SK-N-SH (cell line): ENCODE measurements at regions not wholly inside any gene's neighbourhood (a gene's known extent, or its start where the extent isn't known, plus 50 kb on each side); places are given as distances from the start of the nearest gene placed in this dataset.

ENCODE experiments used
- CTCF ChIA-PET: fragments of 300-600, 350-600 bp; formaldehyde crosslinking; extraction: SDS; loops from one replicate; lab custom pipeline; 2021; lab: Yijun Ruan, JAX
- POLR2A ChIA-PET: fragments of 350-600 bp; sonication (Branson Sonifier 250); formaldehyde crosslinking; extraction: SDS; loops from one replicate; lab custom pipeline; 2020; ENCODE audit warnings: antibody characterized with exemption, inconsistent platforms; lab: Yijun Ruan, JAX
- DNase-seq: peaks from one replicate; pipeline ENCODE4 v3.0.0; 2012
- H2AFZ ChIP-seq: fragments of 200-600 bp; sonication (generic); 2 replicates; pipeline ENCODE4 v1.8.1; 2016; ENCODE audit warnings: antibody characterized with exemption, mild to moderate bottlenecking, low read depth
- H3F3A ChIP-seq: fragments of 200-600 bp; sonication (generic); replicated peaks from 2 replicates; pipeline ENCODE3; 2016; ENCODE audit warnings: antibody characterized with exemption, mild to moderate bottlenecking; ENCODE audit not compliant: insufficient read depth
- H3K27ac ChIP-seq, 2 experiments: fragments of 200-500 bp in 1 of 2; fragments of 200-600 bp in 1 of 2; sonication (Bioruptor generic) in 1 of 2; sonication (generic), shearing (Covaris generic) in 1 of 2; 2 replicates each; pipeline versions ENCODE4 v1.5.1 to v1.6.1; 2014 to 2016; ENCODE audit warnings: low read depth in 2 of 2, inconsistent platforms in 1 of 2, low read length in 1 of 2, mild to moderate bottlenecking in 1 of 2, mixed read lengths in 1 of 2
- H3K27me3 ChIP-seq: fragments of 200-600 bp; sonication (generic), shearing (Covaris generic); 2 replicates; pipeline ENCODE4 v1.6.1; 2016; ENCODE audit warnings: mixed run types; ENCODE audit not compliant: insufficient read depth
- H3K36me3 ChIP-seq, 2 experiments: fragments of 200-500 bp in 1 of 2; fragments of 200-600 bp in 1 of 2; sonication (Bioruptor generic) in 1 of 2; sonication (generic) in 1 of 2; replicated peaks in 1 of 2; 2 replicates each; pipeline versions ENCODE3 to v1.5.1; 2014 to 2016; ENCODE audit warnings: low read length in 1 of 2, mild to moderate bottlenecking in 1 of 2; ENCODE audit not compliant: insufficient read depth in 2 of 2, control insufficient read depth in 1 of 2
- H3K4me1 ChIP-seq, 2 experiments: fragments of 200-500 bp in 1 of 2; fragments of 200-600 bp in 1 of 2; sonication (Bioruptor generic) in 1 of 2; sonication (generic), shearing (Covaris generic) in 1 of 2; 2 replicates each; pipeline versions ENCODE4 v1.5.1 to v1.6.1; 2014 to 2016; ENCODE audit warnings: low read depth in 1 of 2, low read length in 1 of 2, mixed run types in 1 of 2; ENCODE audit not compliant: insufficient read depth in 2 of 2, control insufficient read depth in 1 of 2
- H3K4me2 ChIP-seq: fragments of 200-600 bp; sonication (generic), shearing (Covaris generic); 2 replicates; pipeline ENCODE4 v1.6.1; 2017; ENCODE audit warnings: mixed run types
- H3K4me3 ChIP-seq, 2 experiments: fragments of 200-500 bp in 1 of 2; fragments of 200-600 bp in 1 of 2; sonication (Bioruptor generic) in 1 of 2; sonication (generic), shearing (Covaris generic) in 1 of 2; 2 replicates each; pipeline versions ENCODE4 v1.5.1 to v1.8.1; 2014 to 2016; ENCODE audit warnings: low read depth in 2 of 2, inconsistent platforms in 1 of 2, low read length in 1 of 2, mild to moderate bottlenecking in 1 of 2, mixed read lengths in 1 of 2, moderate library complexity in 1 of 2
- H3K79me2 ChIP-seq: fragments of 200-600 bp; sonication (generic); 2 replicates; pipeline ENCODE4 v1.8.1; 2017; ENCODE audit warnings: mild to moderate bottlenecking; ENCODE audit not compliant: insufficient read depth
- H3K9ac ChIP-seq: fragments of 200-600 bp; sonication (generic); 2 replicates; pipeline ENCODE4 v1.6.1; 2017; ENCODE audit warnings: mixed run types
- H3K9me2 ChIP-seq: fragments of 200-600 bp; sonication (generic); 2 replicates; pipeline ENCODE4 v1.6.1; 2017; ENCODE audit warnings: mixed run types
- H3K9me3 ChIP-seq: fragments of 200-600 bp; sonication (generic); 2 replicates; pipeline ENCODE4 v1.6.1; 2017; ENCODE audit warnings: mixed run types, mild to moderate bottlenecking, moderate library complexity
- H4K20me1 ChIP-seq: fragments of 200-600 bp; sonication (generic); 2 replicates; pipeline ENCODE4 v1.6.1; 2017; ENCODE audit warnings: mild to moderate bottlenecking, mixed run types; ENCODE audit not compliant: insufficient read depth
- CHD2 ChIP-seq: fragments of 150-350 bp; IDR thresholded peaks from 2 replicates; pipeline ENCODE4 v1.6.1; 2018; ENCODE audit warnings: low read length; ENCODE audit not compliant: partially characterized antibody
- CTCF ChIP-seq: fragments of 200-600 bp; sonication (generic); IDR thresholded peaks from 2 replicates; pipeline ENCODE4 v1.6.1; 2017; ENCODE audit warnings: antibody characterized with exemption, mild to moderate bottlenecking, moderate library complexity
- EP300 ChIP-seq, 2 experiments: IDR thresholded peaks; 2 replicates each; pipeline versions ENCODE4 v1.4.0 to v1.6.1; 2012; ENCODE audit warnings: borderline replicate concordance in 1 of 2, low read depth in 1 of 2, low read length in 1 of 2
- EZH2phosphoT487 ChIP-seq: fragments of 200-600 bp; sonication (generic); IDR thresholded peaks from 2 replicates; pipeline ENCODE4 v1.6.1; 2017; ENCODE audit warnings: low read depth, mixed run types, mild to moderate bottlenecking, antibody characterized with exemption, moderate library complexity, borderline replicate concordance
- FOXM1 ChIP-seq: IDR thresholded peaks from 2 replicates; pipeline ENCODE4 v1.4.0; 2012; ENCODE audit warnings: low read depth, mild to moderate bottlenecking
- GABPA ChIP-seq: IDR thresholded peaks from 2 replicates; pipeline ENCODE4 v1.4.0; 2012; ENCODE audit warnings: low read depth, mild to moderate bottlenecking
- GATA2 ChIP-seq: sonication (generic); formaldehyde crosslinking; IDR thresholded peaks from 2 replicates; pipeline ENCODE4 v1.5.0; 2020; ENCODE audit warnings: mild to moderate bottlenecking, missing genetic modification reagents
- JUND ChIP-seq: IDR thresholded peaks from 2 replicates; pipeline ENCODE4 v1.4.0; 2012
- MAX ChIP-seq: IDR thresholded peaks from 2 replicates; pipeline ENCODE4 v1.4.0; 2012; ENCODE audit warnings: low read depth
- PBX3 ChIP-seq: IDR thresholded peaks from 2 replicates; pipeline ENCODE4; 2012
- RFX5 ChIP-seq: IDR thresholded peaks from 2 replicates; pipeline ENCODE4 v1.6.1; 2012; ENCODE audit warnings: mild to moderate bottlenecking, improper control_type of control experiment, low read length
- SIN3A ChIP-seq: IDR thresholded peaks from 2 replicates; pipeline ENCODE4 v1.6.1; 2012; ENCODE audit warnings: low read depth, mild to moderate bottlenecking, low read length, moderate library complexity, borderline replicate concordance
- TCF12 ChIP-seq: IDR thresholded peaks from 2 replicates; pipeline ENCODE4 v1.4.0; 2012
- ZBTB33 ChIP-seq: IDR thresholded peaks from 2 replicates; pipeline ENCODE4 v1.4.0; 2012; ENCODE audit warnings: low read depth, borderline replicate concordance
- WGBS: methylation state at CpG from one replicate; pipeline ENCODE4 v1.1.6; 2017; ENCODE audit warnings: low lambda C conversion rate; 5-methylcytosine and 5-hydroxymethylcytosine counted together

- H3K4me3 ChIP-seq, result no peak overlapping the region
- WGBS, result 42% methylated on average over 4 of the region's 4 CpGs
- H3K4me2 ChIP-seq, result no peak overlapping the region
- no peak overlapping the region for H3K27ac ChIP-seq
- ChIA-PET CTCF (interaction anchor here (1.2 kb wide), 1 partner anchor 401 kb away, joined by 3 read pairs; no protein-coding TSS in a partner anchor), POLR2A (no interaction called here)
- H3K79me2 ChIP-seq, result no peaks in the 10 kb centered on the region
- H3F3A ChIP-seq, result no peaks in the 10 kb centered on the region
- H3K27me3 ChIP-seq, result no peaks in the 10 kb centered on the region
- H4K20me1 ChIP-seq, result no peaks in the 10 kb centered on the region
- no peaks in the 10 kb centered on the region for H3K36me3 ChIP-seq
- DNase-seq, result no peak
- no peaks in the 10 kb centered on the region for H3K9me3 ChIP-seq
- TF ChIP-seq PBX3 (no peak), GATA2 (no peak), SIN3A (no peak), CHD2 (no peak), RFX5 (no peak), TCF12 (no peak), GABPA (no peak), ZBTB33 (no peak), JUND (no peak), MAX (no peak), CTCF (no peak), EZH2phosphoT487 (no peak), FOXM1 (no peak), EP300 (IDR thresholded peaks at IDR 0.05; ENCODE audit: borderline replicate concordance in 1 of 2, low read depth in 1 of 2, low read length in 1 of 2) (no peak)
- H3K9me2 ChIP-seq, result no peaks in the 10 kb centered on the region
- no peak overlapping the region for H2AFZ ChIP-seq
- peaks cover 0 to 12% of the 10 kb centered on the region in 2 experiments; a peak in 2 of 4 replicates for H3K4me1 ChIP-seq
- no peak overlapping the region for H3K9ac ChIP-seq
Observed at GRCh38 chr2:176747928-176748327, 464.7 kb upstream of the HNRNPA3 start.
